ENCODE measurements at regions not wholly inside any gene's neighbourhood (a gene's known extent, or its start where the extent isn't known, plus 50 kb on each side); places are given as distances from the start of the nearest gene placed in this dataset.

- in situ Hi-C loops (cut with HindIII; ENCODE audit: low pct_unique_long_range_greater_than_20kb, low sequenced_read_pairs): no loop called here
- peak in 1 of 2 experiments; percentile 20 for DNase-seq (ENCODE audit: low read depth in 1 of 2, low spot score in 1 of 2)
- TF ChIP-seq JUND (IDR thresholded peaks at IDR 0.05; ENCODE audit: low read depth): no peak
Observed at GRCh38 chr21:16476056-16476825, 746.5 kb downstream of the USP25 start.

GRCh38 chr21:16488042-16488441, 758.3 kb downstream of the USP25 start:
- no peak for TF ChIP-seq JUND (IDR thresholded peaks at IDR 0.05; ENCODE audit: low read depth)
- in situ Hi-C loops (cut with HindIII; ENCODE audit: low pct_unique_long_range_greater_than_20kb, low sequenced_read_pairs): no loop called here
- no peak for DNase-seq (ENCODE audit: low read depth in 1 of 2, low spot score in 1 of 2)

GRCh38 chr21:16492356-16492755, 762.6 kb downstream of the USP25 start:
- no peak for TF ChIP-seq JUND (IDR thresholded peaks at IDR 0.05; ENCODE audit: low read depth)
- in situ Hi-C loops (cut with HindIII; ENCODE audit: low pct_unique_long_range_greater_than_20kb, low sequenced_read_pairs): no loop called here
- no peak for DNase-seq (ENCODE audit: low read depth in 1 of 2, low spot score in 1 of 2)

- DNase-seq (ENCODE audit: low read depth in 1 of 2, low spot score in 1 of 2): no peak
- in situ Hi-C loops (cut with HindIII; ENCODE audit: low pct_unique_long_range_greater_than_20kb, low sequenced_read_pairs): no loop called here
- no peak for TF ChIP-seq JUND (IDR thresholded peaks at IDR 0.05; ENCODE audit: low read depth)
Observed at GRCh38 chr21:16492892-16493291, 763.1 kb downstream of the USP25 start.

GRCh38 chr21:16496609-16497008, 766.8 kb downstream of the USP25 start:
- no peak for TF ChIP-seq JUND (IDR thresholded peaks at IDR 0.05; ENCODE audit: low read depth)
- no peak for DNase-seq (ENCODE audit: low read depth in 1 of 2, low spot score in 1 of 2)
- in situ Hi-C loops (cut with HindIII; ENCODE audit: low pct_unique_long_range_greater_than_20kb, low sequenced_read_pairs): no loop called here

GRCh38 chr21:16500271-16500670, 770.5 kb downstream of the USP25 start:
- no peak for DNase-seq (ENCODE audit: low read depth in 1 of 2, low spot score in 1 of 2)
- TF ChIP-seq JUND (IDR thresholded peaks at IDR 0.05; ENCODE audit: low read depth): no peak
- in situ Hi-C loops (cut with HindIII; ENCODE audit: low pct_unique_long_range_greater_than_20kb, low sequenced_read_pairs): no loop called here

- in situ Hi-C loops (cut with HindIII; ENCODE audit: low pct_unique_long_range_greater_than_20kb, low sequenced_read_pairs): no loop called here
- no peak for TF ChIP-seq JUND (IDR thresholded peaks at IDR 0.05; ENCODE audit: low read depth)
- no peak for DNase-seq (ENCODE audit: low read depth in 1 of 2, low spot score in 1 of 2)
Observed at GRCh38 chr21:16502273-16502672, 772.5 kb downstream of the USP25 start.

- TF ChIP-seq JUND (IDR thresholded peaks at IDR 0.05; ENCODE audit: low read depth): no peak
- DNase-seq (ENCODE audit: low read depth in 1 of 2, low spot score in 1 of 2): no peak
- in situ Hi-C loops (cut with HindIII; ENCODE audit: low pct_unique_long_range_greater_than_20kb, low sequenced_read_pairs): no loop called here
Observed at GRCh38 chr21:16502897-16503296, 773.1 kb downstream of the USP25 start.

- in situ Hi-C loops (cut with HindIII; ENCODE audit: low pct_unique_long_range_greater_than_20kb, low sequenced_read_pairs): no loop called here
- no peak for TF ChIP-seq JUND (IDR thresholded peaks at IDR 0.05; ENCODE audit: low read depth)
- no peak for DNase-seq (ENCODE audit: low read depth in 1 of 2, low spot score in 1 of 2)
Observed at GRCh38 chr21:16504281-16504680, 774.5 kb downstream of the USP25 start.

- TF ChIP-seq JUND (IDR thresholded peaks at IDR 0.05; ENCODE audit: low read depth): no peak
- in situ Hi-C loops (cut with HindIII; ENCODE audit: low pct_unique_long_range_greater_than_20kb, low sequenced_read_pairs): no loop called here
- DNase-seq (ENCODE audit: low read depth in 1 of 2, low spot score in 1 of 2): no peak
Observed at GRCh38 chr21:16504766-16505165, 775.0 kb downstream of the USP25 start.

- no peak for DNase-seq (ENCODE audit: low read depth in 1 of 2, low spot score in 1 of 2)
- in situ Hi-C loops (cut with HindIII; ENCODE audit: low pct_unique_long_range_greater_than_20kb, low sequenced_read_pairs): no loop called here
- TF ChIP-seq JUND (IDR thresholded peaks at IDR 0.05; ENCODE audit: low read depth): no peak
Observed at GRCh38 chr21:16509476-16509875, 779.7 kb downstream of the USP25 start.

- TF ChIP-seq JUND (IDR thresholded peaks at IDR 0.05; ENCODE audit: low read depth): no peak
- DNase-seq (ENCODE audit: low read depth in 1 of 2, low spot score in 1 of 2): no peak
- in situ Hi-C loops (cut with HindIII; ENCODE audit: low pct_unique_long_range_greater_than_20kb, low sequenced_read_pairs): no loop called here
Observed at GRCh38 chr21:16514316-16514715, 784.5 kb downstream of the USP25 start.

- in situ Hi-C loops (cut with HindIII; ENCODE audit: low pct_unique_long_range_greater_than_20kb, low sequenced_read_pairs): no loop called here
- no peak for DNase-seq (ENCODE audit: low read depth in 1 of 2, low spot score in 1 of 2)
- TF ChIP-seq JUND (IDR thresholded peaks at IDR 0.05; ENCODE audit: low read depth): no peak
Observed at GRCh38 chr21:16517383-16517782, 787.6 kb downstream of the USP25 start.

- no peak for DNase-seq (ENCODE audit: low read depth in 1 of 2, low spot score in 1 of 2)
- no peak for TF ChIP-seq JUND (IDR thresholded peaks at IDR 0.05; ENCODE audit: low read depth)
- in situ Hi-C loops (cut with HindIII; ENCODE audit: low pct_unique_long_range_greater_than_20kb, low sequenced_read_pairs): no loop called here
Observed at GRCh38 chr21:16519036-16519435, 789.3 kb downstream of the USP25 start.
